ENCODE measurements at regions not wholly inside any gene's neighbourhood (a gene's known extent, or its start where the extent isn't known, plus 50 kb on each side); places are given as distances from the start of the nearest gene placed in this dataset.

DNA sequence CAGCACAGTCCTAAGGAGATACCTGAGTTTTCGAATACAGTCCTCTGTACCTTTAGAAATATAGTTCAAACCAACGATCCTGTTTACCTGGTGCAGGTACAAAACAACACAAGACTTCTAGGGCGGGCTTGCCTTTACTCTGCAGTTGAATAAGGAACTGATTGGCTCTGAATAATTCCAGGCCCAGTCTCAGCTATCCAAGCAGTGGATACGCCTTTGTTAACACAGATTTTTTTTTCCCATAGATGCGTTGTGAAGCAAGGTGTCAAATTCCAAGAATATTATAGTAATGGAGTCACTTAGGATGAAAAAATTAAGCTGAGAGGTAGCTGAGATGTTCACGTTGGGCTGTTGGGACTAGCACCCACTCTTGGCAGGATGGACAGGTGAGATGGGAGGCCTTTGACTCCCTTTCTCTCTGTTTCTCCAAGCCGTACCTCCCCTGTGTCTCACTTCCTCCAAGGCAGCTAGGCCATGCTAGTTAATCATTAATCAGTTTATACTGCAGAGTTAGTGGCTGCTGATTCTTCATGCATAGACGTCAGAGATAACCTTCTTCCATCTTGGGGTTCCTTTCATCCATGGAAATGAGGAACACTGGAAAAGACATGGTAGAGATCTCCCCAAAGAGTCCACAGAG is 380.8 kb upstream of the ACVR2A start:
- TF ChIP-seq, protein P1, sequence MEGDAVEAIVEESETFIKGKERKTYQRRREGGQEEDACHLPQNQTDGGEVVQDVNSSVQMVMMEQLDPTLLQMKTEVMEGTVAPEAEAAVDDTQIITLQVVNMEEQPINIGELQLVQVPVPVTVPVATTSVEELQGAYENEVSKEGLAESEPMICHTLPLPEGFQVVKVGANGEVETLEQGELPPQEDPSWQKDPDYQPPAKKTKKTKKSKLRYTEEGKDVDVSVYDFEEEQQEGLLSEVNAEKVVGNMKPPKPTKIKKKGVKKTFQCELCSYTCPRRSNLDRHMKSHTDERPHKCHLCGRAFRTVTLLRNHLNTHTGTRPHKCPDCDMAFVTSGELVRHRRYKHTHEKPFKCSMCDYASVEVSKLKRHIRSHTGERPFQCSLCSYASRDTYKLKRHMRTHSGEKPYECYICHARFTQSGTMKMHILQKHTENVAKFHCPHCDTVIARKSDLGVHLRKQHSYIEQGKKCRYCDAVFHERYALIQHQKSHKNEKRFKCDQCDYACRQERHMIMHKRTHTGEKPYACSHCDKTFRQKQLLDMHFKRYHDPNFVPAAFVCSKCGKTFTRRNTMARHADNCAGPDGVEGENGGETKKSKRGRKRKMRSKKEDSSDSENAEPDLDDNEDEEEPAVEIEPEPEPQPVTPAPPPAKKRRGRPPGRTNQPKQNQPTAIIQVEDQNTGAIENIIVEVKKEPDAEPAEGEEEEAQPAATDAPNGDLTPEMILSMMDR (IDR thresholded peaks at IDR 0.05; ENCODE audit: control insufficient read depth, insufficient read depth, low read depth, low read length, missing control alignments): no peak
- H3K4me3 ChIP-seq (ENCODE audit: control insufficient read depth, low read depth, low read length): no peak overlapping the region
- no peak for DNase-seq (ENCODE audit: low read depth)

DNA sequence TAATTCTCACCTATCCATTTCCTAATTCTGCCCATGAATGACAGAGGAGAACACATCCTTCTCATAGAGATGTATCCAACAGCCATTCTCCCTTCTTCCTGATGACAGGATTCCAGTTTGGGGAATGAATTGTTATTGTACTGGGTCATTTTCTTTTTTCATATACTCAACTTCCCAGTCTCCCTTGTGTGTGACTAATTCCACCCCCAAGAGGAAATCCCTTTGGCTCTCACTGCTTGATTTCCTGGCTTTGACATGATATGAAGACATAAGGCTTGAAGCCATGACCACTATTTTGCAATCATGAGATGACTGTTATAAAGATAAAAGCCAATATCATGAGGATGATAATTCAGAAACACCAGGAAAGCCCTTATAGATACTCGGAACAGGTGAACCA is 384.7 kb upstream of the ACVR2A start:
- no peak for DNase-seq (ENCODE audit: low read depth)
- no peak overlapping the region for H3K4me3 ChIP-seq (ENCODE audit: control insufficient read depth, low read depth, low read length)
- TF ChIP-seq, protein P1 (IDR thresholded peaks at IDR 0.05; ENCODE audit: control insufficient read depth, insufficient read depth, low read depth, low read length, missing control alignments): no peak

GRCh38 chr2:147456779-147457178 is 388.1 kb upstream of the ACVR2A start:
- no peak for DNase-seq (ENCODE audit: low read depth)
- no peak overlapping the region for H3K4me3 ChIP-seq (ENCODE audit: control insufficient read depth, low read depth, low read length)
- TF ChIP-seq, protein P1 (IDR thresholded peaks at IDR 0.05; ENCODE audit: control insufficient read depth, insufficient read depth, low read depth, low read length, missing control alignments): no peak

GRCh38 chr2:147451902-147452515 is 392.8 kb upstream of the ACVR2A start:
- no peak overlapping the region for H3K4me3 ChIP-seq (ENCODE audit: control insufficient read depth, low read depth, low read length)
- TF ChIP-seq, protein P1 (IDR thresholded peaks at IDR 0.05; ENCODE audit: control insufficient read depth, insufficient read depth, low read depth, low read length, missing control alignments): no peak
- no peak for DNase-seq (ENCODE audit: low read depth)

GRCh38 chr2:147450661-147451510 is 393.9 kb upstream of the ACVR2A start:
- TF ChIP-seq, protein P1 (IDR thresholded peaks at IDR 0.05; ENCODE audit: control insufficient read depth, insufficient read depth, low read depth, low read length, missing control alignments): no peak
- H3K4me3 ChIP-seq (ENCODE audit: control insufficient read depth, low read depth, low read length): no peak overlapping the region
- no peak for DNase-seq (ENCODE audit: low read depth)

GRCh38 chr2:147449323-147449991 is 395.4 kb upstream of the ACVR2A start:
- DNase-seq (ENCODE audit: low read depth): no peak
- H3K4me3 ChIP-seq (ENCODE audit: control insufficient read depth, low read depth, low read length): no peak overlapping the region
- TF ChIP-seq, protein P1 (IDR thresholded peaks at IDR 0.05; ENCODE audit: control insufficient read depth, insufficient read depth, low read depth, low read length, missing control alignments): no peak
